ENCODE measurements at regions not wholly inside any gene's neighbourhood (a gene's known extent, or its start where the extent isn't known, plus 50 kb on each side); places are given as distances from the start of the nearest gene placed in this dataset. TPM values are rescaled to one million over a fixed set of nuclear protein-coding genes. Genes with fewer than 3 reads are reported as not detected.
A peak's percentile ranks its signal among the peaks of the same experiment; 100 is the strongest.

DNA sequence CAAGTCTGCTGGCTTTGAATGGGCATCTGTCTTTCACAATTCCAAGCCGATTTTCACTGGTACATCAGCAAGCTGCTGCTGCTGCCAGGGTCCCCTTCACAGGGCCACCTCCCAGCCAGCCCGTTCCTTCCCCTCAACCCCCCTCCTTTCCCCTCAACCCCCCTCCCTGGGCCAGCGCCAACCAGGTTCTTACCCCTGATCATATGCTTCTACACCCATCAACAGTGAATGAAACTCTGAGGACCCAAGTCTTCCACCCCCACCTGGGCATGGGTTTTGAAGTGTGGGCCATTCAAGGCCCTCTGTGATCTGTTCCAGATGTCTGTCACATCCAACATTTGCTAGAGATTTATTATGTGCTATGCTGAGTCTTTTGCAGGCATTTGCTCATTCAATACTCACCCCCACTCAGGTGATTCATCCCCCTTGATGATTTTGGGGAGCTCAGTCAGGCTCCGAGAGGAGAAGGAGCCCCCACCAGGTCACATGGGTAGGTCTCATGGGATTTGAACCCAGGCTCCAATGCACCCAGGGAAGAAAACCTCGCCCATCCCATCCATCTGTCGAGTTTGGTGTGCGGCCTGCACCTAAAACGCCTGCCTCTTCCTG, 52.7 kb upstream of the FOXK1 start:
- H3K9ac ChIP-seq, result no peak overlapping the region
- no peak overlapping the region for H2AFZ ChIP-seq (replicated peaks)
- H3K79me2 ChIP-seq (ENCODE audit: low read depth), result no peaks in the 10 kb centered on the region
- H3K4me1 ChIP-seq, result no peaks in the 10 kb centered on the region
- Mint-ChIP-seq H3K4me3 (no peak overlapping the region), H3K36me3 (no peaks in the 10 kb centered on the region), H3K9me3 (peaks cover 2% of the 10 kb centered on the region), H3K27me3 (ENCODE audit: insufficient read depth, low read depth) (peaks cover 11% of the 10 kb centered on the region), H3K4me1 (peaks cover 29% of the 10 kb centered on the region), H3K27ac (no peak overlapping the region)
- no peaks in the 10 kb centered on the region for H3K36me3 ChIP-seq
- H3K9me3 ChIP-seq (ENCODE audit: low read depth), result no peaks in the 10 kb centered on the region
- DNase-seq (ENCODE audit: low spot score), result no peak
- peaks cover 49% of the 10 kb centered on the region for H3K27me3 ChIP-seq
- no peak overlapping the region for H3K27ac ChIP-seq
- no peak overlapping the region for H3K4me2 ChIP-seq
- no peaks in the 10 kb centered on the region for H4K20me1 ChIP-seq (ENCODE audit: low read depth)
- H3F3A ChIP-seq (ENCODE audit: low read depth), result peaks cover 10% of the 10 kb centered on the region
- no peak for TF ChIP-seq CTCF (IDR thresholded peaks at IDR 0.05)
- no peak for TF ChIP-seq EZH2 (IDR thresholded peaks at IDR 0.05)
- TF ChIP-seq EZH2phosphoT487 (IDR thresholded peaks at IDR 0.05), result no peak
- no peak overlapping the region for H3K4me3 ChIP-seq

- H3K36me3 ChIP-seq, result no peaks in the 10 kb centered on the region
- Mint-ChIP-seq H3K27me3 (ENCODE audit: insufficient read depth, low read depth) (peaks cover 11% of the 10 kb centered on the region), H3K27ac (peak overlapping the region; percentile 86), H3K4me1 (peaks cover 20% of the 10 kb centered on the region), H3K36me3 (no peaks in the 10 kb centered on the region), H3K4me3 (peak overlapping the region; percentile 77), H3K9me3 (no peaks in the 10 kb centered on the region)
- peak overlapping the region; percentile 47 for H2AFZ ChIP-seq (replicated peaks)
- no peaks in the 10 kb centered on the region for H3K4me1 ChIP-seq
- peaks cover 10% of the 10 kb centered on the region for H3F3A ChIP-seq (ENCODE audit: low read depth)
- DNase-seq (ENCODE audit: low spot score), result peak; percentile 90
- TF ChIP-seq EZH2phosphoT487 (IDR thresholded peaks at IDR 0.05) (no peak), EZH2 (IDR thresholded peaks at IDR 0.05) (no peak), CTCF (IDR thresholded peaks at IDR 0.05) (peak; percentile 75)
- H3K9me3 ChIP-seq (ENCODE audit: low read depth), result no peaks in the 10 kb centered on the region
- no peaks in the 10 kb centered on the region for H4K20me1 ChIP-seq (ENCODE audit: low read depth)
- H3K9ac ChIP-seq, result no peak overlapping the region
- H3K4me2 ChIP-seq, result peak overlapping the region; percentile 58
- peaks cover 49% of the 10 kb centered on the region for H3K27me3 ChIP-seq
- no peak overlapping the region for H3K27ac ChIP-seq
- no peaks in the 10 kb centered on the region for H3K79me2 ChIP-seq (ENCODE audit: low read depth)
- peak overlapping the region; percentile 9 for H3K4me3 ChIP-seq
These were observed 50.5 kb upstream of the FOXK1 start for GRCh38 chr7:4631380-4632179.

Small RNAs in the stretch of these regions (small RNA-seq; reads per million reads assigned to genes)
- gene CYP3A54P, result not detected
